GM19025 (cell line): ENCODE measurements at regions not wholly inside any gene's neighbourhood (a gene's known extent, or its start where the extent isn't known, plus 50 kb on each side); places are given as distances from the start of the nearest gene placed in this dataset.

ENCODE experiments used
- ATAC-seq: cut with Tn5 transposase; IDR thresholded peaks from one replicate; pipeline ENCODE4 v1.9.1; 2021; ENCODE audit warnings: mild to moderate bottlenecking, low read depth, moderate library complexity; ENCODE audit not compliant: unreplicated experiment

GRCh38 chr4:24666316-24666715 is 82.0 kb upstream of the DHX15 start:
- ATAC-seq: no peak

GRCh38 chr4:24666816-24667477 is 82.6 kb upstream of the DHX15 start:
- no peak for ATAC-seq

- ATAC-seq: no peak
Measured at GRCh38 chr4:24668956-24669355, 84.6 kb upstream of the DHX15 start.

- no peak for ATAC-seq
Measured at GRCh38 chr4:24669751-24670150, 85.4 kb upstream of the DHX15 start.

- ATAC-seq: no peak
Measured at GRCh38 chr4:24671849-24672248, 87.5 kb upstream of the DHX15 start.

- no peak for ATAC-seq
Measured at GRCh38 chr4:24672880-24673279, 88.5 kb upstream of the DHX15 start.

- no peak for ATAC-seq
Measured at GRCh38 chr4:24674279-24674678, 89.9 kb upstream of the DHX15 start.

GRCh38 chr4:24675721-24676389 is 91.5 kb upstream of the DHX15 start:
- ATAC-seq: no peak

GRCh38 chr4:24677909-24678308 is 93.6 kb upstream of the DHX15 start:
- no peak for ATAC-seq

GRCh38 chr4:24680746-24681448 is 96.5 kb upstream of the DHX15 start:
- ATAC-seq: no peak

GRCh38 chr4:24683116-24683515 is 98.8 kb upstream of the DHX15 start:
- no peak for ATAC-seq

GRCh38 chr4:24686866-24687692 is 102.7 kb upstream of the DHX15 start:
- no peak for ATAC-seq

GRCh38 chr4:24688453-24688852 is 104.1 kb upstream of the DHX15 start:
- no peak for ATAC-seq

GRCh38 chr4:24689212-24689611 is 104.9 kb upstream of the DHX15 start:
- no peak for ATAC-seq

GRCh38 chr4:24690436-24690835 is 104.9 kb upstream of the SOD3 start:
- no peak for ATAC-seq

GRCh38 chr4:24693636-24694035 is 101.7 kb upstream of the SOD3 start:
- no peak for ATAC-seq

- no peak for ATAC-seq
Measured at GRCh38 chr4:24700118-24700517, 95.3 kb upstream of the SOD3 start.

GRCh38 chr4:24701683-24702082 is 93.7 kb upstream of the SOD3 start:
- no peak for ATAC-seq

- no peak for ATAC-seq
Measured at GRCh38 chr4:24702281-24702680, 93.1 kb upstream of the SOD3 start.

- ATAC-seq: no peak
Measured at GRCh38 chr4:24703298-24703697, 92.1 kb upstream of the SOD3 start.

GRCh38 chr4:24704149-24704548 is 91.2 kb upstream of the SOD3 start:
- ATAC-seq: no peak
